Limb (tissue), 2 donors: ENCODE measurements at regions not wholly inside any gene's neighbourhood (a gene's known extent, or its start where the extent isn't known, plus 50 kb on each side); places are given as distances from the start of the nearest gene placed in this dataset.
"Not testable (repeated sequence)": the region's sequence is repeated elsewhere in the genome, so short reads cannot be mapped to it uniquely, and the experiment has no call there.

Source experiments
- DNase-seq, 2 donors: peaks; one replicate each; pipeline ENCODE4 v3.0.0-alpha.2; 2016; ENCODE audit errors: extremely low spot score in 2 of 2

DNA sequence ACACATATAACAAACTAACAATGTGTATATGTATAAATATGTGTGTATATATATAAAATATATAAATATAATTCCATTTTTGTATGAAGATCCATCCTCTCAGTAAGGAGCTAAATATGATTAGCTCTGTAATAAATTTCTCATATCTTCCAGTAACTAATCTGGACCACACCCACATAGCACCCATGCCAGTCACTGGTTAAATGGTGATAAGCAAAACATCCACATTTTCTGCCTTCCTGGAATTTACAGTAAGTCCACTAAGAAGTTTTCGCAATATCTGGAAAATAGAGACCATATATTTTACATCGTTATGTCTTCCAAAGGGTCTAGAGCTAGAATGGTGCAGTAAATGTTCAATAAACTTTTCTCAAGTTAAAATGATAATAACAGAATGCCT lies 151.5 kb upstream of the STMND1 start:
- no peak for DNase-seq

DNA sequence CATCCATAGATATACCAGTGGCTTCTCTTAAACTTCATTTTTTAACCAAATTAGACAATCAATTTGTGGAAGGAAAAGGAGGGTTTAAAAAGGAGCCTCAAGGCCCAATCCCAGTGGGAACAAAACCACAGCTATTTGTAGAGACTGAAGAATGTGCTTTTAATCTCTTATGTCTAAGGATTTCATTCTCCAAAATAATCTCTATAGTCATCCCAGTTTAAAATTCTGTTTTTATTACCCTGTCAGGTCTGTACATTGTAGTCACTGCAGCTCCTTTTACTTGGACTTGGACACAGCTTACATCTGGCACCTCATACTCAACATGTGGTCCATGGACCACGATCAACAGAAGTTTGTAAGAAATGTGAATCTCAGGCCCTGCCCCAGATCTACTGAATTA lies 152.1 kb upstream of the STMND1 start:
- no peak for DNase-seq

DNA sequence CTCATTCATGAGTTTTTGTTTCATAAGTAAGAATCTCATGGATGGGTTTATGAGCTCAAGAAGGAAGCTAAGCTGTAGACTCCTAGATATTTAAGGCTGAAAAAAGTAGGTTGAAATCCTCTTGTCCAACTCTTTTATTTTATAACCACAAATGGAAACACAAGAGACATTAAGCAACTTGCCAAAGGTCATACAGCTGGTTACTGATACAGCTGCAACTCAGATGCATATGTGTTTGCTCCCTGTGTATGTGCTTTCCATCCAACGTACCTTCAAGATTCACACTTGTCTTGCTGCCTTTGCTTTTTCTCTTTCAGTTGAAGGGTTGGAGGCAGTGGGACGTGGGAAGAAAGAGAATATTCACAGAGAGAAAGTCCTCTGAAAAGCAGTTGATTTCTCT lies 153.5 kb upstream of the STMND1 start:
- DNase-seq = no peak

DNA sequence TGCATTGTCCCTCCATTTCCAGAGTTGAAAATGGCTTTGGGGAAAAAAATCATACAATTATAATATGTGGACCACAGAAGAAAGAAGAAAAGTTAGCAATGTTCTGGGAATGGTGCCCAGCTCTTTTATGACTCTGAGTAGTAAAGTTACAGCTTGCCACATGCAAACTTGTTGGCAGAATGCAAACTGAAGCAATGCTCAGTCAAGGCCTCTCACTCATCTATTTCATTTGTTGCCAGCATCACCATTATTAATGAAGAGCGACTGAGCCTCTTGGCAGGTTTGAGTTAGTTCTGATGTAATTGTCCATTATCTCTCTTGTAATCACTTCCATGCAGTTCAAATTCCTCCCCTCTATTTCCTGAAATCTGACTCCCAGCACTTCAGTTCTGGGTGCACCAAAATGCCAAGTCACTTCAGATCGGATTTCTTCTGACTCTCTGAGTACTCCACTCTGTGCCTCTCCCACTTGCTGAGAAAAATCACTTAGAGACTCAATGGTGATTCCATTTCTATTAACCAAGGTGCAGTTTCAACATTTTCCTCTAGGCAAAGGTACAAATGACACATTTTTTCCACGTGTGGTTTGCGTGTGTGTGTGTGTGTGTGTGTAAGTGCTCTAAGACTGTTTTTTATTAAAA lies 154.4 kb upstream of the STMND1 start:
- DNase-seq = peak; percentile 51 to 84

DNA sequence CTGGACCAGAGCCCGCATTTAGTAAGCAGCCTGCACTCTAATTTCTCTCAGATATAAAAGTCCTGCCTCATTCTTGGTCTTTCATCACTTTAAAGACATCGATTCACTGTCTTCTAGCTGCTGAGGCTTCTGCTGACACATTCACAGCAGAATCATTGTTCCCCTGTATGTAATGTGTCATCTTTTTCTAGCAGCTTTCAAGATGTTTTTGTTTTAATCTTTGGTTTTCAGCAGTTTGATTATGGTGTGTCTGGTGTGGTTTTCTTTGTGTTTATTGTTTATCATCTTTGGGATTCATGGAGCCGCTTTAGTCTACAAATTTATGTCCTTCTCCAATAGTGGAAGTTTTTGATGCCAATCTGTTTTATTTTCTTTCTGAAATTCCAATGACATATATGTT lies 157.3 kb upstream of the STMND1 start:
- no peak for DNase-seq

DNA sequence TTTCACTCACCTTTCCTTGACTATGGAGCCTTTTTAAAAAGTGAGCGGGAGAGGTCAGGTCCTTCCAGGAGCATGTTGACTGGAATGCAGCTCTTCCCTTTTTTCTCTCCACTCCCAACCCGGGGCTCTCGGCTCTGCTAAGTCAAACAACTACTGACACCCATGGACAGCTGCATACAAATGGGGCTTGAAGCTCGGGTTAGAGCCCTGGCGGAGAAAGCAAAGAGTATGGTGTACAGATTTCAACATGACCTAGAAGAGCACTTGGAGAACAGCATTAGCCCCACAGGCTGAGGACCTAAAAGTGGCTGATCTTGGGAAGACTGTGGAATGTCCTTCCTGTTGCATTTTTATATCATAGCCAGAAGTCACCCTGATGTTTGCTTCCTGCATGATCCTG lies 162.0 kb upstream of the STMND1 start:
- no peak for DNase-seq

DNA sequence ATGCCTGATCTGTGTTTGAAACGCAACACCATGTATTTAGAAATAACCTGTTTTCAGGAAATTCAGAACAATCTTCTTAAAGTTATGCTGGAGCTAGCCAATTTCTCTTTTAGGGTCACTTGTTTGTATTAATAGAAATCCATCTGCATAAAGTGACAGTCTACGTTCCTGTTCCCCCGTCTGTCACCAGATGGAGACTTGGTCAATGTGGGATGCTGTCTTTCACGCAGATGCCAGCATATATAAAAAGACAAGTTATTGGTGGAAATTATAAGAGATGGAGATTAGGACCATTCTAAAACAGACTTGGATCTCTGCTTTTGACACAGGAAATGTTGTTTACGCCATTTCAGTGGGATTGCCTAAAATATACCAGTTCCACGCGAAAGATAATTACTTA lies 162.5 kb upstream of the STMND1 start:
- no peak for DNase-seq

DNA sequence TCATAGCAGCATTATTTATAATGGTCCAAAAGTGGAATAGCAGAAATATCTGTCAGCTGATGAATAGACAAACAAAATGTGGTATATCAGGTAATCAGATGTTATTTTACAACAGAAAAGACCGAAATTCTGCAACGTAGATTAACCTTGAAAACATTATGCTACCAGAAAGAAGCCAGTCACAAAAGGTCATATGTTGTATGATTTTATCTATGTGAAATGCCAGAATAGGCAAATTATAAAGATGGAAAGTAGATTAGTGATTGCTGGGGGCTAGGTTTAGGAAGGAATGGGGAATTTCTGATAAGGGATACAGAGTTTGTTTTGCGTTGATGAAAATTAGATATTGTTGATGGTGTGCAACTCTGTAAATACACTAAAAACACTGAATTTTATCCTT lies 165.0 kb upstream of the STMND1 start:
- DNase-seq = no peak

DNA sequence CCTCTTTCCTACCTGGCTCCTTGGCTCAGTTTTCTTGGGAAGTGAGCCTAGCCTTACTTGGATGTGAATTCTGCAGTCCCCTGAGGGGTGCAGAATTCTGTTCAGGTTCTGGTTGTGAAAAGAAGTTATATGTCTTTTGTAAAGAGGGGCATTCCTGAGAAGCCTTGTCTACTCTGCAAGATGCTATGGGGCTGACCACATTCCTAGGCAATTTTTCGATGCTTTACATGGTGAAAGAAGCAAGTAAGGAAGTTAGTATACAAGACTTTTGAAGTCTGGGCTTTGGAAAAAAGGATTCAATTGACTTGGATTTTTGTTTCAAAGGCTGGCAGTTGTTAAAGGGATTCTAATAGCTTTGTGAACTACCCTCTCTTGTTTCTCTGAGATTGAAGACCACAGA lies 167.9 kb upstream of the STMND1 start:
- no peak for DNase-seq

DNA sequence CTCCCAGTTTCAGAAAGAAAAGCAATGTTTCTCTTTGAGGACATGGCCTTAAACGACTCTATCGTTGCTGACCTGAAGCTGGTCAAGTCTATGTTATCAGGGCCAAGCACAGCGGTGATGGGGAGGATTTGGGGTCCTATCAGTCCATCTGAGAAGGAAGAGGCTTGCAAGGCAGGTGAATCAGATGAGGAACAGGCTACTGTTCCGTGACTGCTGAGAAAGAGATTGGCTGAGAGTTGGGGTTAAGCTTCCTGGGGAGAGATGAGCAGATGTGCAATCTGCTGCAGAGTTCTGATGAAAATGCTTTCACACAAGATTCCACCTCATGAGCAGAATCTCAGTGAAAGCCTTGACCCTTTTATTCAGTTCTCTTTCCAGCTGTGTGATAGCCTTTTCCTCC lies 168.3 kb upstream of the STMND1 start:
- no peak for DNase-seq

DNA sequence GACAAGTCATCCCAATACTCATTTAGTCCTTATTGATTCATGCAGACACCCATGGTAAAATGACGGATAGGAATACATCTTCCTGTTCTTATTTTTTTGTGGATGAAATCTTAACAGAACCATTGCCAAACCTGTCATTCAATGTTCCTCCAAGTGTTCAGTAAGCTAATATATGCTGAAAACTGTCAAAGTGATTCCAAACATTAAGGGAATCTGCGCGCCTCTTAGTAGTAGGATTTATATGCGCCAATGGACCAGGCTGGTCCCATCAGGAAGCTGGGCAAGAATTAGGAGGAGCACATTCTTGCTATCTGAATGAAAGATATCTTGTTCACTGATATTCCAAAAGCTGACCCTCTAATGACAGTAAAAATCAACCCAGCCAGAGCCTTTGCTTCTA lies 168.9 kb upstream of the STMND1 start:
- DNase-seq = no peak

DNA sequence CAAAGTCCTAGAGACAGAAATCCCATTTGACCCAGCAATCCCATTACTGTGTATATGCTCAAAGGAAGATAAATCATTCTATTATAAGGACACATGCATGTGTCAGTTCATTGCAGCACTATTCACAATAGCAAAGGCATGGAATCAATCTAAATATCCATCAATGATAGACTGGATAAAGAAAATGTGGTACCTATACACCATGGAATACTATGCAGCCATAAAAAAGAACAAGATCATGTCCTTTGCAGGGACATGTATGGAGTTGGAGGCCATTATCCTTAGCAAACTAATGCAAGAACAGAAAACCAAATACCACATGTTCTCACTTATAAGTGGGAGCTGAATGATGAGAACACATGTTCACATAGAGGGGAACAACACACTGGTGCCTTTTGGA lies 169.8 kb upstream of the ATXN1 start:
- DNase-seq = not testable (repeated sequence)

DNA sequence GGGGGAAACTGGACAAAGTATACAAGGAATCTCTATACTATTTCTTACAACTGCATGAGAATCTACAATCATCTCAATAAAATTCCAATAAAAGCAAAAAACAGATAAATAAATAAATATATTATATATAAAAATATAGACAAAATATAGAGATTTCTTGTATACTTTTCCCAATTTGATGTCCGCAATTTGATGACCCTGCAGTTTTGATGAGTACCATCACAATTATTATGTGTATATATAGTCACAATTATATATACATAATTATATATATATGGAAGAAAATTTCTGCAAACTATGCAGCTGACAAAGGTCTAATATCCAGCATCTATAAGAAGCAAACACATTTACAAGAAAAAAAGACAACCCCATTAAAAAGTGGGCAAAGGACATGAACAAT lies 169.2 kb upstream of the ATXN1 start:
- DNase-seq = no peak

DNA sequence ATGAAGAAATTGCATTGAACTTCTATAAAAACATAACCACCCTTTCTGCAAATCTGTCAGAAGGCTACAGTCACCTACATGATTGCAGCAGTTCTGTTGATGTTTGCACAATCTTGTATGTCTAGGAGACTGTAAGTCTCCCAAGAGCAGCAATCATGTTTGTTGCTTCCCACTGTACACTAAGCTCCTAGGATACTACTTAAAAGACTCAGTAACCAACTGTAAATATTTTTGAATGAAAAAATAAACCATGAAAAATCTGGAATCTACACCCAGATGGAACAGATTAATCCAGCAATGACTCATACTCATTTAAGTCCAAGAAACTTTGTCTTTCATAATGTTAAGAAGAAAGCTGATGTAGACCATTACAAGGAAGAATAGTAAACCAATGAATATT lies 168.5 kb upstream of the ATXN1 start:
- DNase-seq = peak in 1 of 2 donors; percentile 79

DNA sequence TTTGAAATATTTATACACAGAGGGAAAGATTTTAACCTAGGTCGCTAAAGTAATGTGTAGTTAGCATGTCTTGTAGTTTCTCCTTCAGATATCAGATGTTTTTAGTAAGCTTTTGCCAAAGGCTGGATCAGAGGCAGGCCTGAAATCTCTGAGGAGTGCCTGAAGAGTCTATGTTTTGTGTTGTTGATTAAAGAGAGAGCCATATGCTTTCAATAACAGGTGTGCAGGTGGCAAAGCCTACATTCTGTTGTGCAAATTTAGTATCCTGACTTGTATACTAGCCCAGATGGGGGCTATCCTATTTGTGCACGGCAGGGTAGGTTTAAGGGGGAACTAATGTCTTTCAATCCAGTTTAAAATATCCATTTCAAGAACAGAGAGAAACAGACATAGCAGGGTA lies 167.1 kb upstream of the ATXN1 start:
- DNase-seq = no peak

DNA sequence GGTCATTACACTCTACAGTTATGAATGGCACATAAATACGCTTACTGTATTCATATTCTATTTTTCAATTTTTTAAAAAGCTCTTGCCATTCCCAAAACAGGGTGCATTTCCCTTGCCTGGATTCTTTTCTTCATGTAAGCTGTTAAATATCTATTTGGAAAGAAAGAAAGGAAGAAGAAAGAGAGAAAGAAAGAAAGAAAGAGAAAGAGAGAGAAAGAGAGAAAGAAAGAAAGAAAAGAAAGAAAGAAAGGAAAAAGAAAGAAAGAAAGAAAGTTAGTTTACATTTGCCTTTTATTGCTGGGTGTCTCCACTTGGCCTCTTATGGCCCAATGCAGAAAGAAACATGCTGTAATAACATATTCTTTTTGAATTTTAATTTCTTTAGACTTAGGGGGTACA lies 165.9 kb upstream of the ATXN1 start:
- DNase-seq = no peak

DNA sequence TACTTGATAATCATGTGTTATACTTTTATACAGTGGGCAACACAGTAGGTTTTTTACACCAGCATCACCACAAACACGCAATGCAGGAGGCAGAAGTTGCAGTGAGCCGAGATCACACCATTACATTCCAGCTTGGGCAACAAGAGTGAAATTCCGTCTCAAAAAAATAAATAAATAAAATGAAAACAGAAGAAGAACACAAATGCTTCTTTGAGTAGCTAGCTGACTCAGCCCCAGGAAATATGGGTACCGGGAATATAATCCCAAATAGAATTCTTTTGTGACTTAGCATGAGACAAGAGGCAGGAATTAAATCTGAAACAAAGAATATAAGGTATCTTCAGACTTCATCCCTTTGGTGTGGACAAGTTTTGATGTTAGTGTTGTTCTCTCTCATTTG lies 164.2 kb upstream of the ATXN1 start:
- DNase-seq = no peak

DNA sequence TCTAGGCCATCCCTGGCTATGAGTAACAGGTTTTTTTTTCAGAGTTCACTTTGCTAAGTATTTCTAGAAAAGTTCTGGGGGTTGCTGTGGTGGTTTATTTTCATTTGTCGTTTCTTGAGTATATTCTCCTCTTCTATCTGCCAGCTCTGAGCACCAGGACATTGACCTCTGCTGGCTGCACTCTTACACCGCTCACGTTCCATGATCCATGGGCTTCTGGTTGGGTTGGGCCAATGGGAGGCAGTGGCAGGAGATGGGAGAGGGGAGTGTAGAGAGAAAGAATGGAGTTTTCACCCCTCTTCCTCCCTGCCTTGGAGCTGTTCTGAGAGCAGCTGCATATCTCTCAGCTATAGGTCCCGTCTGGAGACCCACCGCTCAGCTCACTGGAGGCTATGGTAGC lies 161.0 kb upstream of the ATXN1 start:
- no peak for DNase-seq

DNA sequence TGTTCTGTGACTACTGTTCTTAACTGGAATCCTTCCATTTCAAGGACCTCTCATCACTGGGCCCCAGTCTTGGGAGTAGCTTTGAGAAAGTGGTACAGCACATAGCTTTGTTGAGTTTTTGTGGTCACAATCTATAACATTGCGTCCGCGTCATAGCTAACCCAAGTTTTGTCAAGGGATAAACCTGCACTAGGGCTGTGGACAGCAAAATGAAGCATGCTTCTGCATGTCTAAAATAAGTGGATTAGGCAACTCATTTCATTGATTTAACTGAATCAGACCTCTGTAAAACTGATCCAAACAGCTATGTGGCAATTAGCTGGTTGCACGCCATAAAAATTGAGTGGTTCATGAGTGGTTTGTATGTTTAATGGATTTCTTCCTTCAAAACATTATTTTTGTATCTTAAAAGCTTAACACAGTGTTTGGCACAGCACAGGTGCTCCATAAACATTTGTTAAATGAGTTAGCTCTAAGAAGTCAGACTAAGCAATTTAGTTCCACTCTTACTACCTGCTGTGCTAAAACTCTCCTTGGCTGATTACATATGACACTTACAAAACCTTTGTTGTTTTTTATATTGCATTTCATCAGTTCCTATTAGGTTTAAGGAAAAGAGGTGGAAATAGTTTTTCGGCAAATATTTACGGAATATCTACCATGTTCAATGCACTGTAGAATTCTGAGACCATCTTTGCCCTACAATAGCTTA lies 160.3 kb upstream of the ATXN1 start:
- DNase-seq = no peak

DNA sequence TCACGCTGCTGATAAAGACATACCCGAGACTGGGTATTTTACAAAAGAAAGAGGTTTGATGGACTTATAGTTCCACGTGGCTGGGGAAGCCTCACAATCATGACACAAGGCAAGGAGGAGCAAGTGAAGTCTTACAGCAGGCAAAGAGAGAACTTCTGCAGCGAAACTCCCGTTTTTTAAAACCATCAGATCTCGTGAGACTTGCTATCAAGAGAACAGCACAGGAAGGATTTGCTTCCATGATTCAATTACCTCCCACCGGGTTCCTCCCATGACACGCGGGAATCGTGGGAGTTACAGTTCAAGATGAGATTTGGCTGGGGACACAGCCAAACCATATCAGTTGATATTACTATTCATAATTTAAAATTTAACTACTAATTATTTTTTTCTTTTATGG lies 157.3 kb upstream of the ATXN1 start:
- no peak for DNase-seq

DNA sequence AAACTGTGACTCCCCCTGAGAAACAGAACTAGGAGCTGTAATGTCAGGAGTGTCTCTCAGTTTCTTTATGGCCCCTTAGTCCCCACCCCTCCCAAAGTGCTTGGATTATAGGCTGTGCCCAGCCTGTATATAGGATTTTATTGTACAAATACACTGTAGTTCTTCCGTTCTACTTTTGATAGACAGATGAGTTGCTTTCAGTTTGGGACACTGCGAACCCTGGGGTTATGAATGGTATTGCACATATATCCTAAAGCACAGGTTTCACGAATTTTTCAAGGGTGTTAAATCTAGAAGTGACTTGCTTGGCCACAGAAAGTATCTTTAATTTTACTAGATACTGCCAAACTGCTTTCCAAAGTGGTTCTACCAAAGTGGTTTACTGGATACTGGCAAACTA lies 152.9 kb upstream of the ATXN1 start:
- DNase-seq = no peak

DNA sequence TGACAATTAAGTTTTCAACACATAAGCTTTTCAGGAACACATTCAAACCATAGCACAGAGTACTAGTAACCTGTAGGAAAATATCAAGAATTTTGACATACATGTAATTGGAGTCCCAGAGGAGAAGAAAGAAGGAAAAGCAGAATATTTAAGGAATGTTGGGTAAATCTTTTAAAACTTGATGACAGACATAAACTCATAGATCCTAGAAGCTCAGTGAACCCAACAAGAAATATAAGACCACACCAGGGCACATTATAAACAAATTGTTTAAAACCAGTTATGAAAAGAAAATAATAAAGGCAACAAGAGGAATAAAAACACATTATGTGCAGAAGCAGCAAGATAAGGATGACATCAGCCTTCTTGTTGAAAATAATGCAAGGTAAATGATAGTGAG lies 151.5 kb upstream of the ATXN1 start:
- no peak for DNase-seq

DNA sequence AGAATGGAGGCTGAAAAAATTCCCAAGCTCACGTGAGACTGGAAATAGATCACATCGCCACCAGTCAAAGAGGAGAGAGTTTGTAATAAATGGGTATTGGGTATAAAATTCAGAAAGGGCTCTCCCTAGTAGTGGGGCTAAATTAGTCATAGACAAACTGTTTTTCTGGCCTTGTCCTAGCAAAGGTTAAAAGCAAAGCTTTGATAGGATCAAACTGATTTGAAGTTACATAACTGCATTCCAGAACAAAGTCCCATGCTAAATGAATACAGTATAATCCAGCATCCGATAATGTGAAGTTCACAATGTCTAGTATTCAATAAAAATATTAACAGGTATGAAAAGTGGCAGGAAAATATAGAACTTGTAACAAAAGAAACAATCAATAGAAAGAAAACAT lies 149.8 kb upstream of the ATXN1 start:
- DNase-seq = no peak
